GM19238 (cell line): ENCODE measurements at regions not wholly inside any gene's neighbourhood (a gene's known extent, or its start where the extent isn't known, plus 50 kb on each side); places are given as distances from the start of the nearest gene placed in this dataset.

Experiments
- DNase-seq: peaks from one replicate; pipeline ENCODE4 v3.0.0; 2011; ENCODE audit warnings: low spot score; ENCODE audit not compliant: insufficient read length

GRCh38 chr10:4006858-4007257 is 221.8 kb upstream of the KLF6 start:
- DNase-seq = no peak

DNA sequence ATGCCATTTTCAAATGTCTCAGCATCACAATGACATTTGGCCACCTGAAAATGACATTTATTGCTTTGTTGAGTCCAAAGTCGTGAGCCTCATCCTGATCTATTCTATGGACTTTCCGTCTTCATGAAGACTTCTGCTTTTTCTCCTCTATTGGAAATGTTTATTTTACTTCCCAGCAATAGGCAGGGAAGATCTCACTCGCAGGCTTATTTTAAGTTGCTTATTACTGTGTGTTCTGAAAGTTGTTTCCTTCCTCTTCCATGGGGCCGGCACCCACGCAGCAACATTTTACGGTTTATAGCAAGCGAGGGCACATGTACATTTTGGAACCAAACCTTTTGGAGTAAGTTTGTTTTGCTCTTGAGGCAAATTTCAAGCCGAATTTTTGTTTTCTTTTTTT is 221.0 kb upstream of the KLF6 start:
- no peak for DNase-seq

DNA sequence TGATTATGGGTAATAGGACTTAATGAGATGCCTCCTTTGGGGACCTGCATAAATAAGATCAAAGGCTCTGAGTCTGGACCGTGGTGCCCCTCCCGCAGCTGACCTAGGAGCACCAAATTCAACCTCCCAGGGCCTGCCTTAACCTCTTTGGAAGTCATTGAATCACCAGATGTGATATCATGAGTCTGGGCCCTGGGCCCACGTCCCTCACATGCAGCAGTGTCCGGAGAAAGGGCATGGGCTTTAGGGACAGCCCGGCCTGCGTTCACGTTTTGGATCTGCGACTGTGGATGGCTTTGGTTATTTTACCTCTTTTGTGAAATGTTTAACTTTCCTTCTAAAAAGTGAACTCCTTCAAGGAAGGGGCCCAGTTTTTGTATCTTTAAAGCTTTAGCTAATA is 220.0 kb upstream of the KLF6 start:
- no peak for DNase-seq

GRCh38 chr10:4004144-4004543 is 219.1 kb upstream of the KLF6 start:
- DNase-seq = no peak

DNA sequence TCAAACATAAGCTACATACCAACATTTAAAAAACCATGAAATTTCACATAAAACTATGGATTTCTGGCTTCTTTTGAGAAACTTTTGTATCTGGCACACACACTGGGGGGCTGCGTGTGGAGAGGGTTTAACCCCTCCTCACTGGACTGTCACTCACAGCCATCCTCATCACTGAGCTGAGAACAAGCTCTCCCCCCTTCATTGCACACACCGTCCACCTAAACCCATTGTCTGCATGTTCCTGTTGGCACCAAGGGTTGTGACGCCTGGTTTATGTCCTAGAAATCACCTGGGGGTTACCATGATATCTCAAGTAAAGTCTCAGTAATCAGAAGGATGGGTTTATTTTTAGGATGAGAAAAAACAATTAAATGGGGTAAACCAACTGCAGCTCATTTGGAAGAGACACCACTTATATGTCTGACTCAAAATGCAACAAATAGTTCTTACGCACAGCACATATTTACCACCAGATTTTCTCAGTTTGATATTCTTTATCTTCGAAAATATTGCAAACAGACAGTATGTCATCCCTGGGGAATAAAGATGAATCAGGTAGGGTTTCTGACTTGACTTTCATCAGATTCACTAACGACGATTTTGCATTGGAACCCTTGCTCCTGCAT is 218.5 kb upstream of the KLF6 start:
- no peak for DNase-seq

DNA sequence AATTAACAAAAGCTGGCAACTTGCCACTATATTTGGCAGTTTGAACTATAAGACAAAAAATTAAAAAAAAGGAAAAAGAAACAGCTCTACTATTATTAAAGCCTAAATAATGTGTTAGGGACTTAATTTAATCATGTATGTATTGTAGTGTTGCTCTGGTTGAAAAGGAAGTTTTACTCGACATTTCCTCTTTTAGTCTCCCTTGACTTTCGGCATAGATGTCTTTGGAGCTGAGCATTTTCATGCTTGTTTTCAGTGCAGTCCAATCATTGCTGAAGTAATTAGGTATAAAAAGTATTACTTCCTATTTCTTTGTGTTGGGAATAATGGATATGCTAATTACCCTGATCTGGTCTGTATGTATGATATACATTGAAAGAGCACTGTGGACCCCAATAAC is 216.8 kb upstream of the KLF6 start:
- DNase-seq = no peak

DNA sequence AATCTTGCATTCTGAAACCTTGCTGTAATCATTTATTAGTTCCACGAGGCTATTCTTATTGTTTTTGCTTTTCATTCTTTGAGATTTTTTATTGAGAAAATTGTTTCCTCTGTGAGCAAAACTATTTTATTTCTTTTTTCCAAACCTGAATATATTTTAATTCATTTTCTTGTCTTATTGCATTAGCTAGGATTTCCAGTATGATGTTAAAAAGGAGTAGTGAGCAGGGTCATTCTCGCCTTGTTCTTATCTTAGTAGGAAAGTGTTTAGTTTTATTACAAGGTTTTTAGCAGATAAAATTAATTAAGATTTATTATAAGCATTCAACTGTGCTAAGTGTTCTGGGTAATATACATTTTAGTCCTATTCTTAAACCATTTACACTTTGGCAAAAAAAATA is 214.6 kb upstream of the KLF6 start:
- no peak for DNase-seq

GRCh38 chr10:3996697-3997096 is 211.7 kb upstream of the KLF6 start:
- no peak for DNase-seq

- DNase-seq = no peak
These were observed 210.5 kb upstream of the KLF6 start for GRCh38 chr10:3995302-3996210.

DNA sequence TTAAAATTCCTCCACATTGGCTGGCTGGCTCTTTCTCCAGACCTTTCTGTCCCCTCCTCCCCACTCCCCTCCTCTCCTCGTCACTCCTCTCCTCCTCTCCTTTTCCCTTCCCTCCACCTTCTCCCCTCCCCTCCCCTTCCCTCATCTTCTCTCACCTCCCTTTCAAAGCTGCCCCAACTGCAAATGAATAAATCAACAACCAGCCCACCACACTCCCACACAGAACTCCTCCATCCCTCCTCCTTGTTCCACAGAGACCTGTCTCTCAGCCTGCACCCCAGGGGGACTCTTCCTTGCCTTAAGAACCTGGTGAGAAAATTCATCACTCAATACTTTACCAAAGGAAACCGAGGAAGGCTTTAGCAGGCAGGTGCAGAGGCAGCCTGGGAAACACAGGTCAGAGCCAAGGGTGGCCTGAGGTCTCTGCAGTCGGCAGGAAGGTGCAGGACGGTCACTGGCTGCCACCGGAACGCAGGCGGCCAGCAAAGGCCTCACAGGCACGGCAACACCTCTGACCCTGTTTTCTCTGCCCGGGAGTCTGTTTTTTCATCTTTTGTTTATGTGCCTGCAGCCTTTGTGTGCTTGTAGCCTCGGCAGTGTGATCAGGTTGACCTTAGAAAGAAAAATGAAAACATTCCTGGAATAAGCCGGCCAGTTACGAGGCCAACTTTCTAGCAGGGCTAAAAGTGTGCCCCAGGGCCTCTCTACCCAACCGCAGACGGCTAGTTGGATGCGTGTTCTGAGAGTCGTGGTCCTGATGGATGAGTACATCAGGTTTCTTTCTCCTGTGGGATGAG is 207.6 kb upstream of the KLF6 start:
- DNase-seq = no peak

- no peak for DNase-seq
These were observed 205.3 kb upstream of the KLF6 start for GRCh38 chr10:3990307-3990706.

DNA sequence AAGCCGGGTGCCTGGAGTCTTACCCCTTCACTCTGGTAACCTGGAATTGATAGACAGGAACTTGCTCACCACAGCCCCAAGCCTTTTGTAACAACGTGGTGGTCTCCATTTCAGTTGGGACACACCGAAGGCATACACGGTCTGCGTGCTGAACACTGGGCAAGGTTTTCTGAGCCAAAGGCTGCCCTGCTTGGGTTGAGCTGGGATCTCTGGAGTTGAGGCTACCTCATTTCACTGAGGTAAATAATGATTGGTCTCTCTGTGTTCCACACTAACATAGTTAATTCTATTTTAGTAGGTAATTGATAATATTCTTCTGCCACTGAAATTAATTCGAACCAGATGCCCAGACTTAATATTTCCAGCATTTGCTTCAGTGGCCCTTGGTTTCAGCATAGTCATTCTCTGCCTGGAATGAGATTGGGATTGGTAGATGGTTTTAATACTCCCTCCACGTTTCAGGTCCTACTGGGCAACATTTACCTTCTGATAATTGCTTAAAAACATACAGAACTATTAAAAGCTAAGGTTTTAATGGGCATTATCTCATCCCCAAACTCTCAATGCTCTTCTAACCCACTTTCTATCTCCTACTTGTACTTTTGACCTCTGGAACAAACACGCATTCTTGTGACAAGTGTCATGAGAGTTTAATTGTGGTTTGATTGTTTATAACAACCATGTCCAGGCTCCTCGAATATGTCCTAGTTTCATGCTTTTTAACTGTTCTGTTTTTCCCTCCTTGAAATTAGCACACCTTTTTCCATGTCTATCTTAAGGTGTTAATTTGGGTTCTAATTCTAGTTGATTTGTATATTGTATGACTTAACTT is 202.3 kb upstream of the KLF6 start:
- DNase-seq = no peak

- DNase-seq = no peak
These were observed 201.6 kb upstream of the KLF6 start for GRCh38 chr10:3986493-3987142.

- DNase-seq = no peak
These were observed 197.9 kb upstream of the KLF6 start for GRCh38 chr10:3982746-3983442.

DNA sequence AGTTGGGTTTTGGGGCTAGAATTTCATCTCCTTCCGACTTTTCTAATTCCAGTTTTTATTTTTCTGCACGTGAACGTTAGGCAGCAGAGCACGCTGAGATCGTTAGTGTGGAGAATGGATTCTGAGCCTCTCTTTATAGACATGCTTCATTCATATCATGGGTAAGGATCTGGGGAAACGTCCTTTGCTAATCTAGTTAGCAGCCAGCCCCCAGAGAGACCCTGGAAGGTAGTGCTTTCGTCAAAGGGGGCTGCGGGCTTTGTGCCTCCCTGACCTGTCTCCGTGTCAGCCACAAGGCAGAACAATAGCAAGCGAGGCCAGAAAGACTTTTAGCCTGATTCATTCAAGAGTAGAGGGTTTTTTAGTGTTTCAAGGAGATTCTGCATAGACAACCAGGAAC is 196.3 kb upstream of the KLF6 start:
- no peak for DNase-seq

DNA sequence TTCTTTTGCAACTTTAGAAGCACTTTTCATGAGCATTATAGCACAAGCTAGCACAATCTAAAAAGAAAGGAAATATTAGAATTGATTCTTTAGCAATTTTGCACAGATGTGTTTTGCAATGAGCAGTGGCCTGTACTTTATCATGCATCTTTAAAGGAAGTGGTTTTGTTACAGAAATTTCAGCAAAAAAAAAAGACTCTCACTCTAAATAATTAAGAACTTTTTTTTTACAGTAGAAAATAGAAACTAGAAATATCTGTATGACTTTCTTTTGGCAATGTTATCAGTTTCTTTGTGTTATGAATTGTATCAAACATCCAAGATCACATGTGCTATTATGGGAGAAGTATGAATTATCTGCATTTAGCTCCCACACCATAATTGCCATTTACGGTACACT is 195.7 kb upstream of the KLF6 start:
- DNase-seq = no peak

- no peak for DNase-seq
These were observed 195.1 kb upstream of the KLF6 start for GRCh38 chr10:3980144-3980543.

- no peak for DNase-seq
These were observed 193.8 kb upstream of the KLF6 start for GRCh38 chr10:3978761-3979160.

- no peak for DNase-seq
These were observed 193.2 kb upstream of the KLF6 start for GRCh38 chr10:3978174-3978573.

GRCh38 chr10:3977761-3978160 is 192.8 kb upstream of the KLF6 start:
- DNase-seq = no peak
